IMR-90 (cell line): ENCODE measurements at regions not wholly inside any gene's neighbourhood (a gene's known extent, or its start where the extent isn't known, plus 50 kb on each side); places are given as distances from the start of the nearest gene placed in this dataset.

ENCODE experiments used
- ATAC-seq: fragments of 200-7000 bp; cut with Tn5 transposase; 2 replicates; pipeline ENCODE4 v1.9.1; 2020; ENCODE audit warnings: low read depth, mild to moderate bottlenecking, moderate library complexity
- BruUV-seq: library from RNA; stranded (reverse); fragments of 400-500 nt; replicated peaks from 2 replicates; lab custom pipeline; 2021; lab: Mats Ljungman, UMichigan
- CTCF ChIA-PET: fragments of 300-600 bp; formaldehyde crosslinking; extraction: SDS; loops from one replicate; lab custom pipeline; 2021; ENCODE audit warnings: antibody characterized with exemption; lab: Yijun Ruan, JAX
- POLR2A ChIA-PET: fragments of 300-600 bp; sonication (Branson Sonifier 250); formaldehyde crosslinking; loops from one replicate; lab custom pipeline; 2022; ENCODE audit warnings: antibody characterized with exemption; ENCODE audit not compliant: unreplicated experiment; lab: Charles Lee
- DNase-seq: peaks from one replicate; pipeline ENCODE4 v3.0.0; 2013
- H2AFZ ChIP-seq: replicated peaks from 2 replicates; pipeline ENCODE3; 2013; ENCODE audit warnings: low read length, mild to moderate bottlenecking; ENCODE audit not compliant: poor library complexity
- H2AK5ac ChIP-seq: 2 replicates; pipeline ENCODE4 v1.6.1; 2013; ENCODE audit warnings: low read depth, low read length, inconsistent platforms
- H2AK9ac ChIP-seq: replicated peaks from 2 replicates; pipeline ENCODE3; 2013; ENCODE audit warnings: mild to moderate bottlenecking, low read depth, low read length, moderate library complexity; ENCODE audit not compliant: poor library complexity
- H2BK120ac ChIP-seq: 2 replicates; pipeline ENCODE4 v1.6.1; 2013; ENCODE audit warnings: low read depth, low read length, inconsistent platforms
- H2BK15ac ChIP-seq: 3 replicates; pipeline ENCODE4 v1.6.1; 2013; ENCODE audit warnings: low read depth, low read length, inconsistent platforms
- H2BK20ac ChIP-seq: 2 replicates; pipeline ENCODE4 v1.6.1; 2013; ENCODE audit warnings: low read depth, mild to moderate bottlenecking, inconsistent platforms, low read length, moderate library complexity
- H2BK5ac ChIP-seq: 2 replicates; pipeline ENCODE4 v1.6.1; 2013; ENCODE audit warnings: mild to moderate bottlenecking, low read depth, low read length, inconsistent platforms; ENCODE audit not compliant: poor library complexity, severe bottlenecking
- H3K14ac ChIP-seq: replicated peaks from 2 replicates; pipeline ENCODE4 v1.6.1; 2013; ENCODE audit warnings: low read depth, low read length, inconsistent platforms
- H3K18ac ChIP-seq: 2 replicates; pipeline ENCODE4 v1.6.1; 2013; ENCODE audit warnings: low read depth, low read length, control low read depth
- H3K23ac ChIP-seq: 2 replicates; pipeline ENCODE4 v1.6.1; 2013; ENCODE audit warnings: low read depth, low read length, inconsistent platforms
- H3K27ac ChIP-seq: 2 replicates; pipeline ENCODE4 v1.5.1; 2013; ENCODE audit warnings: mild to moderate bottlenecking, control low read depth, low read length; ENCODE audit not compliant: insufficient read depth
- H3K27me3 ChIP-seq: 2 replicates; pipeline ENCODE4 v1.6.1; 2013; ENCODE audit warnings: low read length; ENCODE audit not compliant: control insufficient read depth, insufficient read depth
- H3K36me3 ChIP-seq: 2 replicates; pipeline ENCODE4 v1.6.1; 2013; ENCODE audit warnings: low read length, mixed read lengths; ENCODE audit not compliant: control insufficient read depth, insufficient read depth
- H3K4ac ChIP-seq: 2 replicates; pipeline ENCODE4 v1.6.1; 2013; ENCODE audit warnings: low read depth, low read length, inconsistent platforms
- H3K4me1 ChIP-seq: 2 replicates; pipeline ENCODE4 v1.6.1; 2013; ENCODE audit warnings: low read length, mixed read lengths; ENCODE audit not compliant: control insufficient read depth, insufficient read depth
- H3K4me2 ChIP-seq: 2 replicates; pipeline ENCODE4 v1.6.1; 2013; ENCODE audit warnings: low read depth, mild to moderate bottlenecking, control low read depth, low read length, moderate library complexity
- H3K4me3 ChIP-seq: 2 replicates; pipeline ENCODE4 v1.5.1; 2013; ENCODE audit warnings: low read depth, mild to moderate bottlenecking, control low read depth, low read length, moderate library complexity; ENCODE audit not compliant: insufficient read depth
- H3K56ac ChIP-seq: 2 replicates; pipeline ENCODE4 v1.6.1; 2013; ENCODE audit warnings: low read length, inconsistent platforms; ENCODE audit not compliant: insufficient read depth; ENCODE audit errors: extremely low read depth
- H3K79me1 ChIP-seq, 2 experiments: 2 replicates each; pipeline ENCODE4 v1.6.1; 2013; ENCODE audit warnings: low read length in 2 of 2, inconsistent platforms in 1 of 2, low read depth in 1 of 2
- H3K9ac ChIP-seq: 2 replicates; pipeline ENCODE4 v1.6.1; 2013; ENCODE audit warnings: low read depth, low read length, control low read depth
- H3K9me1 ChIP-seq: 2 replicates; pipeline ENCODE4 v1.6.1; 2013; ENCODE audit warnings: low read length, inconsistent platforms; ENCODE audit not compliant: insufficient read depth
- H3K9me3 ChIP-seq: 2 replicates; pipeline ENCODE4 v1.6.1; 2013; ENCODE audit warnings: low read length; ENCODE audit not compliant: control insufficient read depth, insufficient read depth
- H4K20me1 ChIP-seq: 2 replicates; pipeline ENCODE4 v1.6.1; 2013; ENCODE audit warnings: low read length, inconsistent platforms; ENCODE audit not compliant: insufficient read depth
- H4K5ac ChIP-seq: 2 replicates; pipeline ENCODE4 v1.6.1; 2013; ENCODE audit warnings: mild to moderate bottlenecking, low read depth, low read length, control low read depth
- H4K8ac ChIP-seq, 2 experiments: 2 replicates each; pipeline ENCODE4 v1.6.1; 2013; ENCODE audit warnings: low read depth in 2 of 2, low read length in 2 of 2, control low read depth in 1 of 2, inconsistent platforms in 1 of 2
- H4K91ac ChIP-seq: 2 replicates; pipeline ENCODE4 v1.6.1; 2013; ENCODE audit warnings: low read depth, low read length, inconsistent platforms; ENCODE audit not compliant: insufficient read depth
- CHD1 ChIP-seq: IDR thresholded peaks from 2 replicates; pipeline ENCODE4 v1.6.1; 2012; ENCODE audit warnings: low read depth, low read length, improper control_type of control experiment
- WGBS, 2 experiments: methylation state at CpG; one replicate each; pipeline versions ENCODE4 v1.1.5 to v1.1.7; 2013; ENCODE audit warnings: missing lambda C conversion rate in 2 of 2; ENCODE audit not compliant: insufficient read length in 1 of 2; ENCODE audit errors: extremely low coverage in 2 of 2; 5-methylcytosine and 5-hydroxymethylcytosine counted together
- dilution Hi-C: fragments of 300-500 bp; cut with HindIII; formaldehyde crosslinking; loops from one replicate; pipeline ENCODE4 v1.14.3; 2018; ENCODE audit warnings: low sequenced_read_pairs; ENCODE audit not compliant: unreplicated experiment
- in situ Hi-C: fragments of 300-500 bp; cut with MboI; formaldehyde crosslinking; loops from 3 replicates; pipeline ENCODE4 v1.14.3; 2019; ENCODE audit warnings: low sequenced_read_pairs, inconsistent platforms, mixed read lengths
- intact Hi-C: fragments of 100-400 bp; cut with micrococcal nuclease; formaldehyde crosslinking; loops from 2 replicates; pipeline ENCODE4 v1.10.0; 2022

- Histone ChIP-seq H3K4me1 (no peaks in the 10 kb centered on the region), H2BK120ac (no peak overlapping the region), H3K4me3 (no peak overlapping the region), H3K4ac (no peak overlapping the region), H3K27ac (no peak overlapping the region), H2BK5ac (no peak overlapping the region), H2BK15ac (no peak overlapping the region), H3K14ac (no peak overlapping the region), H3K9me3 (peaks cover 26% of the 10 kb centered on the region), H3K56ac (no peak overlapping the region), H3K18ac (no peak overlapping the region), H4K8ac (no peak overlapping the region), H2AFZ (no peak overlapping the region), H4K5ac (no peak overlapping the region), H3K36me3 (no peaks in the 10 kb centered on the region), H3K4me2 (no peak overlapping the region), H2AK5ac (no peak overlapping the region), H3K79me1 (no peaks in the 10 kb centered on the region), H2BK20ac (no peak overlapping the region), H3K23ac (no peak overlapping the region), H3K9me1 (no peaks in the 10 kb centered on the region), H3K9ac (no peak overlapping the region), H4K20me1 (no peaks in the 10 kb centered on the region), H4K91ac (no peak overlapping the region), H2AK9ac (no peak overlapping the region), H3K27me3 (no peaks in the 10 kb centered on the region)
- in situ Hi-C loops (no loop called here), dilution Hi-C loops (no loop called here), intact Hi-C loops (no loop called here)
- DNase-seq = no peak
- no peak for TF ChIP-seq CHD1
- no peak for ATAC-seq
- POLR2A ChIA-PET = no interaction called here
- no TSS peak for BruUV-seq
- CTCF ChIA-PET = no interaction called here
- WGBS, 2 experiments = no CpG with 5 or more reads among the region's 2 CpGs
Measured at GRCh38 chr18:51711298-51711889, 513.9 kb upstream of the MEX3C start.
